ENCODE measurements at regions not wholly inside any gene's neighbourhood (a gene's known extent, or its start where the extent isn't known, plus 50 kb on each side); places are given as distances from the start of the nearest gene placed in this dataset.

DNA sequence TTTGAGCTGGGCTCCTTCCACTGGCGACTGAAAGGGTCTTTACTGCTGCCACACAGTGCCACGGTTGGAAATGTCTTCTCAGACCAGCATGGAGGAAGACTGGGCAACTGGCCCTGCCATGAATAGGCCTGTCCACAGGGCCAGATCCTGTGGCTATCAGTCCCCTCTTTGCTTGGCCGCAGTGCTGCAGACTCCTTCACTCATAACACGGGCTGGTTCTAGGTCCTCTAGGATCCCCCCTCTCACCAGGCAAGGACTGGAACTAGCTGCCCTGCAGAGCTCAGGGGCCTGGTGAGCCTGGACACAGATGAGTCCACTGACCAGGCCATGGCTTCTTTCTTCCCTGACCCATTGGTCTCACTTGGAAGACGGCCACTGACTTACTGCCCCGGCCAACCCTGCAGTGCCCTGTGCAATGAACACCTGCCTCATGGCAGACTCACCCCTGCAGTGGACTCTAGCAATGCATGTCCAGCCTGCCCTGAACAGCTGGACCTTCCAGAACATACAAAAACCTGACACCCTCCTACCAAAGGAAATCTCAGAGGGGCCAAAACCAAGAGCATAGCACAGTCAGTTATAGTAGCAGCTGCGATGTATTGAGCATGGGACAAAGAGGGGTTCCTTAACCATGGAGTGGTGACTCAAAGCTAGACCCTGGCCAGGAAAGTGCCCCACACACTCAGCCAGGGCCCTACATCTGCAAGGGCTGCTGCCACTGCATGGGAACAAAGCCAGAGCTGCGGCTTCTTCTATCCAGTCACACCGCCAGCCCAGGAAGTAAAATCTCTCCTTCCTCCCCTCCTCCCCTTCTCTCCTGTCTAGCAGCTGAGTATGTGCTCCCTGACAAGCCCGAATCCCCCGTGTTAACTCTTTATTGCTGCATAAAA is 72.1 kb upstream of the ITGA11 start:
- TF ChIP-seq RCOR1 (IDR thresholded peaks at IDR 0.05; ENCODE audit: low read length) (no peak), EP300 (IDR thresholded peaks at IDR 0.05; ENCODE audit: borderline replicate concordance in 1 of 2, low read depth in 1 of 2, low read length in 1 of 2) (no peak), TAF1 (IDR thresholded peaks at IDR 0.05; ENCODE audit: borderline replicate concordance, low read depth, low read length) (no peak), EZH2phosphoT487 (IDR thresholded peaks at IDR 0.05; ENCODE audit: borderline replicate concordance, low read depth) (no peak), GABPA (IDR thresholded peaks at IDR 0.05; ENCODE audit: low read depth) (no peak), YY1 (IDR thresholded peaks at IDR 0.05; ENCODE audit: low read depth) (no peak), POLR2AphosphoS5 (IDR thresholded peaks at IDR 0.05; ENCODE audit: low read depth, low read length) (no peak), MXI1 (IDR thresholded peaks at IDR 0.05; ENCODE audit: low read depth, low read length) (no peak), SIN3A (IDR thresholded peaks at IDR 0.05; ENCODE audit: borderline replicate concordance, low read depth, low read length) (no peak)
- TF ChIP-seq, protein P1, sequence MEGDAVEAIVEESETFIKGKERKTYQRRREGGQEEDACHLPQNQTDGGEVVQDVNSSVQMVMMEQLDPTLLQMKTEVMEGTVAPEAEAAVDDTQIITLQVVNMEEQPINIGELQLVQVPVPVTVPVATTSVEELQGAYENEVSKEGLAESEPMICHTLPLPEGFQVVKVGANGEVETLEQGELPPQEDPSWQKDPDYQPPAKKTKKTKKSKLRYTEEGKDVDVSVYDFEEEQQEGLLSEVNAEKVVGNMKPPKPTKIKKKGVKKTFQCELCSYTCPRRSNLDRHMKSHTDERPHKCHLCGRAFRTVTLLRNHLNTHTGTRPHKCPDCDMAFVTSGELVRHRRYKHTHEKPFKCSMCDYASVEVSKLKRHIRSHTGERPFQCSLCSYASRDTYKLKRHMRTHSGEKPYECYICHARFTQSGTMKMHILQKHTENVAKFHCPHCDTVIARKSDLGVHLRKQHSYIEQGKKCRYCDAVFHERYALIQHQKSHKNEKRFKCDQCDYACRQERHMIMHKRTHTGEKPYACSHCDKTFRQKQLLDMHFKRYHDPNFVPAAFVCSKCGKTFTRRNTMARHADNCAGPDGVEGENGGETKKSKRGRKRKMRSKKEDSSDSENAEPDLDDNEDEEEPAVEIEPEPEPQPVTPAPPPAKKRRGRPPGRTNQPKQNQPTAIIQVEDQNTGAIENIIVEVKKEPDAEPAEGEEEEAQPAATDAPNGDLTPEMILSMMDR (IDR thresholded peaks at IDR 0.05) = no peak
- TF ChIP-seq, protein P2, sequence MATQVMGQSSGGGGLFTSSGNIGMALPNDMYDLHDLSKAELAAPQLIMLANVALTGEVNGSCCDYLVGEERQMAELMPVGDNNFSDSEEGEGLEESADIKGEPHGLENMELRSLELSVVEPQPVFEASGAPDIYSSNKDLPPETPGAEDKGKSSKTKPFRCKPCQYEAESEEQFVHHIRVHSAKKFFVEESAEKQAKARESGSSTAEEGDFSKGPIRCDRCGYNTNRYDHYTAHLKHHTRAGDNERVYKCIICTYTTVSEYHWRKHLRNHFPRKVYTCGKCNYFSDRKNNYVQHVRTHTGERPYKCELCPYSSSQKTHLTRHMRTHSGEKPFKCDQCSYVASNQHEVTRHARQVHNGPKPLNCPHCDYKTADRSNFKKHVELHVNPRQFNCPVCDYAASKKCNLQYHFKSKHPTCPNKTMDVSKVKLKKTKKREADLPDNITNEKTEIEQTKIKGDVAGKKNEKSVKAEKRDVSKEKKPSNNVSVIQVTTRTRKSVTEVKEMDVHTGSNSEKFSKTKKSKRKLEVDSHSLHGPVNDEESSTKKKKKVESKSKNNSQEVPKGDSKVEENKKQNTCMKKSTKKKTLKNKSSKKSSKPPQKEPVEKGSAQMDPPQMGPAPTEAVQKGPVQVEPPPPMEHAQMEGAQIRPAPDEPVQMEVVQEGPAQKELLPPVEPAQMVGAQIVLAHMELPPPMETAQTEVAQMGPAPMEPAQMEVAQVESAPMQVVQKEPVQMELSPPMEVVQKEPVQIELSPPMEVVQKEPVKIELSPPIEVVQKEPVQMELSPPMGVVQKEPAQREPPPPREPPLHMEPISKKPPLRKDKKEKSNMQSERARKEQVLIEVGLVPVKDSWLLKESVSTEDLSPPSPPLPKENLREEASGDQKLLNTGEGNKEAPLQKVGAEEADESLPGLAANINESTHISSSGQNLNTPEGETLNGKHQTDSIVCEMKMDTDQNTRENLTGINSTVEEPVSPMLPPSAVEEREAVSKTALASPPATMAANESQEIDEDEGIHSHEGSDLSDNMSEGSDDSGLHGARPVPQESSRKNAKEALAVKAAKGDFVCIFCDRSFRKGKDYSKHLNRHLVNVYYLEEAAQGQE (IDR thresholded peaks at IDR 0.05; ENCODE audit: low read depth, low read length) = no peak

Data from SK-N-SH (cell line).